ENCODE measurements at regions not wholly inside any gene's neighbourhood (a gene's known extent, or its start where the extent isn't known, plus 50 kb on each side); places are given as distances from the start of the nearest gene placed in this dataset.

DNA sequence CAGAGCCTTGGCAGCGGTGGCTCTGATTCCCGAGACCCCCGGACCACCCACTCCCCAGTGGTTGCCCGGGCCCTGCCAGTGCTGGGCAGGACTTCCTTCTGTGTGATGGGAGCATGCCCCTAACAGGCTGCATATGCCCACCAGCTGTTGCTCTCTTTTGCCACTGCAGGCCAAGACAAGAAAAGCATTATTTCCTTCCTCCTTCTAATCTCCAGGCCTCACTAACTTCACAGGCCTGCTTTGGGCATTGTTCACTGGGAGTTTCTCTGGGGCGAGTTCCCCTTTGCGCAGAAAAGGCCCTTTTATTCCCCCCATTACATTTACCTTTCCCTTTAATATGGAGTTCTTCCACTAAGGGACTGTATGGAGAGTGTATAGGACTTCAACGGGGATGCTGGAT, 249.1 kb upstream of the SIX2 start:
- peak overlapping the region in 2 of 12 donors; percentile 4 to 55 for H3K27ac ChIP-seq
- no peak for TF ChIP-seq POLR2A (IDR thresholded peaks at IDR 0.05)
- TF ChIP-seq, protein P1, sequence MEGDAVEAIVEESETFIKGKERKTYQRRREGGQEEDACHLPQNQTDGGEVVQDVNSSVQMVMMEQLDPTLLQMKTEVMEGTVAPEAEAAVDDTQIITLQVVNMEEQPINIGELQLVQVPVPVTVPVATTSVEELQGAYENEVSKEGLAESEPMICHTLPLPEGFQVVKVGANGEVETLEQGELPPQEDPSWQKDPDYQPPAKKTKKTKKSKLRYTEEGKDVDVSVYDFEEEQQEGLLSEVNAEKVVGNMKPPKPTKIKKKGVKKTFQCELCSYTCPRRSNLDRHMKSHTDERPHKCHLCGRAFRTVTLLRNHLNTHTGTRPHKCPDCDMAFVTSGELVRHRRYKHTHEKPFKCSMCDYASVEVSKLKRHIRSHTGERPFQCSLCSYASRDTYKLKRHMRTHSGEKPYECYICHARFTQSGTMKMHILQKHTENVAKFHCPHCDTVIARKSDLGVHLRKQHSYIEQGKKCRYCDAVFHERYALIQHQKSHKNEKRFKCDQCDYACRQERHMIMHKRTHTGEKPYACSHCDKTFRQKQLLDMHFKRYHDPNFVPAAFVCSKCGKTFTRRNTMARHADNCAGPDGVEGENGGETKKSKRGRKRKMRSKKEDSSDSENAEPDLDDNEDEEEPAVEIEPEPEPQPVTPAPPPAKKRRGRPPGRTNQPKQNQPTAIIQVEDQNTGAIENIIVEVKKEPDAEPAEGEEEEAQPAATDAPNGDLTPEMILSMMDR (IDR thresholded peaks at IDR 0.05) = no peak
- WGBS, 4 donors = 59 to 79% (median 69%) methylated on average over 7 of the region's 7 CpGs
- no peaks in the 10 kb centered on the region for H3K9me3 ChIP-seq
- no peaks in the 10 kb centered on the region for H3K36me3 ChIP-seq
- ATAC-seq = no peak
- DNase-seq = no peak
- H3K27me3 ChIP-seq = no peaks in the 10 kb centered on the region
- H3K4me1 ChIP-seq = peaks cover 0 to 31% (median 0%) of the 10 kb centered on the region in 12 donors
- intact Hi-C loops (cut with DNase I) = no loop called here
- H3K4me3 ChIP-seq = no peak overlapping the region

DNA sequence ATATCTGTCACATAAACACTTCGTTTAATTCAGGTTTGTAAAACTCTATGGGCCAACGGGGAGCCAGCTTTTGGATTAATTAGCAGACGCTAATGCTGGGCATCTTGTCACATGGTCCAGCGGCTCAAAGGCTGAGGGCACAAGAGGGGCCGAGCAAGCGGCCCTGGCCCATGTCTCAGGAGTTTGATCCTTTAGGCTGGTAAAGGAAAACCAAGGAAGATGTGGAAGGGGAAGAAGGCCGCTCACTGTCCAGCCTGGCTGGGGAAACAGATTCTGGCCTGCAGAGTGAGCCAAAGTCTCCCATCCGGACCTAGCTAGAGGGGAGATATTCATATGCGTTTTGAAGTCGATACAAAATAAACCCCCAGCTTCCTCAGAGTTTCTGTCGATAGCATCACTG, 248.6 kb upstream of the SIX2 start:
- WGBS, 4 donors = 74 to 84% (median 78%) methylated on average over 11 of the region's 11 CpGs
- H3K27me3 ChIP-seq = no peaks in the 10 kb centered on the region
- ATAC-seq = no peak
- TF ChIP-seq, protein P1 (IDR thresholded peaks at IDR 0.05) = no peak
- no peak for TF ChIP-seq POLR2A (IDR thresholded peaks at IDR 0.05)
- peaks cover 0 to 31% (median 0%) of the 10 kb centered on the region in 12 donors for H3K4me1 ChIP-seq
- H3K36me3 ChIP-seq = no peaks in the 10 kb centered on the region
- H3K9me3 ChIP-seq = no peaks in the 10 kb centered on the region
- no peak overlapping the region for H3K4me3 ChIP-seq
- no peak for DNase-seq
- no peak overlapping the region for H3K27ac ChIP-seq
- intact Hi-C loops (cut with DNase I) = no loop called here

DNA sequence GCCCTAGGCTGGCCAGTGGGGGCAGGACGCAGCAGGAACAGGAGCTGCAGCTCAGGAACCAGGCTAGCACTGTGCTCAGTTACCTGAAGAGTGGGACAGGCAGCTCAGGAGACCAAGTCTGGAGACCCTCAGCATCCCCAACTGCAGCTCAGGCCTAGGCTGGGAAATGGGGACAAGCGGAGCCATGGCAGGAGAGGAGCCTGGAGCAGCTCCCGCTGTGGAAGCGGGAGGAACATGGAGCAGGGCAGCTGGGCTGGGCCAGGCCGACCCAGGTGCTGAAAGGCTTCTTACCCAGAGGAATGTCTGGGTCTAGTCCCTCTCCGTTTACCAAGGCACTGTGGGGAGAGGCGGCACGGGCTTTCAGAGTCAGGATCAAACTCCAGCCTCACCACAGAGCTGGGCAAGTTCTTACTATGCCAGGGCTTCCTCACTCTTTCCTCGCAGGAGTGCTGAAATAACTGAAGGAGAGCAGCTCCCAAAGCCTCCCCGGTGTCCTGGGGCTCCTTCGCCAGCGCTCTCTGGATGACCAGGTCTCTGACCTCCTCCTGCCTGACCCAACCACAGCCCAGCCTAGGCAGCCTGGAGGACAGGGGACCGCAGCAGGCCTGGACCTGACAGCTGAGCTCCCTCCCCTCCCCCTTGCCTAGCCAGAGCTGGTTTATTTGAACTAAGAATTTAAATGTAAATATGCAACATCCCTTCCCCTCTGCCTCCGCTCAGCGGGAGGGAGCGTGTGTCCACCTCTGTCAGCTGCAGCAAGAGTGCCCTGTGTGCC, 247.8 kb upstream of the SIX2 start:
- H3K4me3 ChIP-seq = no peak overlapping the region
- DNase-seq (no peak), ATAC-seq (peak in 1 of 4 donors; percentile 23)
- H3K36me3 ChIP-seq = no peaks in the 10 kb centered on the region
- H3K4me1 ChIP-seq = peaks cover 0 to 31% (median 0%) of the 10 kb centered on the region in 12 donors
- H3K27ac ChIP-seq = no peak overlapping the region
- WGBS, 4 donors = 81 to 87% (median 84%) methylated on average over 13 to 16 of the region's 16 CpGs
- no peaks in the 10 kb centered on the region for H3K9me3 ChIP-seq
- intact Hi-C loops (cut with DNase I) = no loop called here
- TF ChIP-seq, protein P1 (IDR thresholded peaks at IDR 0.05) = no peak
- TF ChIP-seq POLR2A (IDR thresholded peaks at IDR 0.05) = no peak
- no peaks in the 10 kb centered on the region for H3K27me3 ChIP-seq

DNA sequence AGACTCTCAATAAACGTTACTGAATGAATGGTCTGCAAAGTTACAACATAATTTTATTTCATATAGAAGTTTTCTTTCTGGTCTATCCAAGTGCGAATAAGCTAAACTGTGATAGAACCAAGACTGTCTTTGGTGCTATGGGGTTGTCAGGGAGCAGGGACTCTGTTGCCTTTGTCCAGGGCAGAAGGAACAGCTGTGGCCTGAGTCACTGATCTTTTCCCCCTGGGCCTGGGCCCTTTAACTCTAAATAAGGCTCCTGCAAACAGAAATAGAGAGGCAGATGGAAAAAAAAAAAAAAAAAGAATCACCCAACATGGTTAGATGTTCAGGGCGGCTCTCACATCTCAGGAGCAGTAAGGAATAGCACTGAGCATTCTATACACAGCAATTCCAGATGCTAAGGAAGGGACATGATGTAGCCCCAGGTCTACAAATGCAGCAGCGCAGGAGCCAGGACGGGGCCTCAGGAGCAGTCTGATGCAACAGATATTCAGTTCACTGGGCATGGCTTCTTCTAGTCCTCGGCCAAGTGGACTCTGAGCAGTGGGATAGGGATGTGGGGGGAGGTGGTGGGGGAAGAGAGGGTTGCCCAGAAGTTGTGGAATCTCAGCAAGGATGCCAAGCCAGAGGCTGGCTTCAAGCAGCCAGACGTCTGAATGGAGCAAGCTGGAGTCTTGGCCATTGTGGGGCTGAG, 247.1 kb upstream of the SIX2 start:
- no peak overlapping the region for H3K27ac ChIP-seq

More for the DNA sequence above, 247.1 kb upstream of the SIX2 start:
- no peaks in the 10 kb centered on the region for H3K27me3 ChIP-seq
- ATAC-seq (peak; percentile 19 to 62 (median 54)), DNase-seq (no peak)
- H3K4me1 ChIP-seq = peaks cover 0 to 31% (median 0%) of the 10 kb centered on the region in 12 donors
- no peak overlapping the region for H3K4me3 ChIP-seq
- no peak for TF ChIP-seq POLR2A (IDR thresholded peaks at IDR 0.05)
- TF ChIP-seq, protein P1 (IDR thresholded peaks at IDR 0.05) = no peak
- no peaks in the 10 kb centered on the region for H3K36me3 ChIP-seq
- 75 to 84% (median 78%) methylated on average over 6 to 7 of the region's 7 CpGs for WGBS, 4 donors
- intact Hi-C loops (cut with DNase I) = no loop called here
- no peaks in the 10 kb centered on the region for H3K9me3 ChIP-seq

All from heart left ventricle (tissue), 16 donors.